Stomach smooth muscle (tissue), 2 donors: ENCODE measurements at regions not wholly inside any gene's neighbourhood (a gene's known extent, or its start where the extent isn't known, plus 50 kb on each side); places are given as distances from the start of the nearest gene placed in this dataset.

Experiments
- H3K27ac ChIP-seq: one replicate; pipeline ENCODE4 v1.7.0; 2013; ENCODE audit warnings: mild to moderate bottlenecking, low read length, inconsistent platforms
- H3K27me3 ChIP-seq, 2 donors: one replicate each; pipeline ENCODE4 v1.7.0; 2013; ENCODE audit warnings: low read length in 2 of 2; ENCODE audit not compliant: insufficient read depth in 2 of 2, control insufficient read depth in 1 of 2
- H3K36me3 ChIP-seq, 2 donors: one replicate each; pipeline ENCODE4 v1.7.0; 2013; ENCODE audit warnings: low read length in 2 of 2; ENCODE audit not compliant: control insufficient read depth in 2 of 2, insufficient read depth in 2 of 2
- H3K4me1 ChIP-seq: one replicate; pipeline ENCODE4 v1.7.0; 2013; ENCODE audit warnings: low read length; ENCODE audit not compliant: control insufficient read depth, insufficient read depth
- H3K4me3 ChIP-seq, 2 donors: one replicate each; pipeline ENCODE4 v1.7.0; 2013; ENCODE audit warnings: low read length in 2 of 2
- H3K9ac ChIP-seq, 2 donors: one replicate each; pipeline ENCODE4 v1.7.0; 2013; ENCODE audit warnings: low read length in 2 of 2, mild to moderate bottlenecking in 1 of 2
- H3K9me3 ChIP-seq, 2 donors: one replicate each; pipeline ENCODE4 v1.7.0; 2013; ENCODE audit warnings: low read length in 2 of 2; ENCODE audit not compliant: control insufficient read depth in 2 of 2
- donor health status: healthy.
- donor health status: Pancreatic carcinoma.

GRCh38 chr18:35770376-35771014 is 189.0 kb downstream of the GALNT1 start:
- no peak overlapping the region for H3K4me3 ChIP-seq
- no peak overlapping the region for H3K9ac ChIP-seq
- no peaks in the 10 kb centered on the region for H3K9me3 ChIP-seq
- no peak overlapping the region for H3K27ac ChIP-seq
- H3K36me3 ChIP-seq = no peaks in the 10 kb centered on the region
- H3K27me3 ChIP-seq = no peaks in the 10 kb centered on the region
- no peaks in the 10 kb centered on the region for H3K4me1 ChIP-seq

- H3K36me3 ChIP-seq = no peaks in the 10 kb centered on the region
Observed at GRCh38 chr18:35771172-35771571, 189.6 kb downstream of the GALNT1 start.

DNA sequence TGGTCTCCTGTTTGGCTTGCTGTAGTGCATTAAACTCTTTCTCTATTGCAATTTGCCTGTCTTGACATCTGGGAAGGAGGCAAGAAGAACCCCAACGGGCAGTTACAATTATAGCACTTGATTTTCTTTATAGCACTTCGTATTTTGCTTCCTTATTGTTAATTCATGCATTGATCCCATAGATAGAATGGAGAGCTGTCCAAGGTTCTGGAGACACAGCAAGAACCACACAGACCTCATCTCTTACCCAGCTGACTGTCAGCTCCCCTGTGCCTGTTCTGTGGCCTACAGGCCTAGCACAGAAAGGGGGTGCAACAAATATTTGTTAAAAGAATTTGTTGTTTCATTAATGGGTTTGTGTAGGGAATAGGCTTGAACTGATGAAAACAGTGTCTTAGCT is 194.3 kb downstream of the GALNT1 start:
- H3K4me3 ChIP-seq = no peak overlapping the region
- H3K4me1 ChIP-seq = no peaks in the 10 kb centered on the region
- no peak overlapping the region for H3K27ac ChIP-seq
- no peaks in the 10 kb centered on the region for H3K36me3 ChIP-seq
- no peaks in the 10 kb centered on the region for H3K27me3 ChIP-seq
- H3K9me3 ChIP-seq = no peaks in the 10 kb centered on the region
- no peak overlapping the region for H3K9ac ChIP-seq

More at GRCh38 chr18:35771172-35771571, 189.6 kb downstream of the GALNT1 start:
- H3K9ac ChIP-seq = no peak overlapping the region
- H3K27ac ChIP-seq = no peak overlapping the region
- H3K9me3 ChIP-seq = no peaks in the 10 kb centered on the region
- H3K27me3 ChIP-seq = no peaks in the 10 kb centered on the region
- H3K4me3 ChIP-seq = no peak overlapping the region
- H3K4me1 ChIP-seq = no peaks in the 10 kb centered on the region

- no peak overlapping the region for H3K4me3 ChIP-seq
- no peak overlapping the region for H3K27ac ChIP-seq
- no peaks in the 10 kb centered on the region for H3K4me1 ChIP-seq
- no peaks in the 10 kb centered on the region for H3K9me3 ChIP-seq
- H3K27me3 ChIP-seq = no peaks in the 10 kb centered on the region
- H3K36me3 ChIP-seq = no peaks in the 10 kb centered on the region
- H3K9ac ChIP-seq = no peak overlapping the region
Observed at GRCh38 chr18:35776473-35776872, 194.9 kb downstream of the GALNT1 start.

DNA sequence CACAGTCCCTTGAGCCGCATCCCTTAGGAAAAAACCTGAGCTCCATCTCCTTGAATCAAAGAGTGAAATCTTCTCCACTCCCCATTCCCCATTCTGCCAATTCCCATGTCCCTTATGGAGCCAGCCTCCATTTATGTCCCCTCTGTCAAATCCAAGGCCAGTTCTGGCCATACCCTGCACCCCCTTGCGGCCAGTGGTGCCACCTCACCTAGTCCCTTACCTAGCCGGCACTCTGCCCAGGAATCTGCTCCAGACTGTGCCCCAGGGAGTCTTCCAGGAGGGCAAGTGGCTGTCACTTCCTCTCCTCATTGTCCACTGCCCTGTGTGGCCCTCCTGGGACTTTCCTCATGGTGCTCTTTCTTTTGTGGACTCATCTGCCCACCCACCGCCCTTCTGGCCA is 195.4 kb upstream of the RMP24 start:
- no peaks in the 10 kb centered on the region for H3K36me3 ChIP-seq
- no peaks in the 10 kb centered on the region for H3K27me3 ChIP-seq
- H3K27ac ChIP-seq = no peak overlapping the region
- H3K4me1 ChIP-seq = no peaks in the 10 kb centered on the region
- no peak overlapping the region for H3K9ac ChIP-seq
- no peak overlapping the region for H3K4me3 ChIP-seq
- H3K9me3 ChIP-seq = no peaks in the 10 kb centered on the region

DNA sequence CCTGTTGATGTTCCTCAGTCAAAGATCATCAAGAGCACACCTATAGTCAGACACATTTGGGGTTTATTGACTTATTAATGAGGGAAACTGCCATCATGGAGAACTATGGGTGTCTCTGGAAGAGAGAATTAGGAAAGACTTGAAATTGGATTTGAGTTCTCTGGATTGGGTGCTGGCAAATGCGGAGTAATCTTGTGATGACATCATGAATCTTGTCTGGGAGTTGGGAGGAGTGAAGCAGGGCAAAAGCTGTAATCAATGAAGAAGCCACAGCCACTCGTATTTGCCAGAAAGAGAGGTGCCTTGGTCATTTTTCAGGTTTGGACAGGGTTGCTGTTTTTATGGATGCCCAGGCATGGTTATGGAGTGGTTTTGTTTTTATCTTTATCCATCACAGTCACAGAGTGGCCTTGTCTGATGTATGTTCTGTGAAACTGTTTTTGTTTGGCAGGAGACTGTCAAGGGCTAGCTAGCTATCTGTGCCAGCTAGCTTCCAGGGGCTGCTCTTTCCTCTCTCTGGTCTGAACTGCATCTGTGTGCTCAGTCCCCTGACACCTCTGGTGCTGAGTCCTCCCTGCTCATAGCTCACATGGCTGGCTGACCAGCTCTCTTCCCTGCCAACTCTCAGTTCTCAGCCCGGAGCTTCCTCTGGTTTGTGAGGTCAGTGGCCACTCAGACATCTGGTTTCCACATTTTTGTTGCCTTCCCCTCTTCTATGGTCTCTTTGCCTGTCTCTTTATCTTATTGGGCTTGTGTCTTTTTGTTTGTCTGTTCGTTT is 193.4 kb upstream of the RMP24 start:
- Histone ChIP-seq H3K36me3 (no peaks in the 10 kb centered on the region), H3K9ac (no peak overlapping the region), H3K27me3 (no peaks in the 10 kb centered on the region), H3K9me3 (no peaks in the 10 kb centered on the region), H3K4me1 (no peaks in the 10 kb centered on the region), H3K4me3 (no peak overlapping the region), H3K27ac (no peak overlapping the region)

GRCh38 chr18:35780937-35781336 is 191.5 kb upstream of the RMP24 start:
- Histone ChIP-seq H3K27me3 (no peaks in the 10 kb centered on the region), H3K4me3 (no peak overlapping the region), H3K9me3 (no peaks in the 10 kb centered on the region), H3K4me1 (no peaks in the 10 kb centered on the region), H3K36me3 (no peaks in the 10 kb centered on the region), H3K9ac (no peak overlapping the region), H3K27ac (no peak overlapping the region)

DNA sequence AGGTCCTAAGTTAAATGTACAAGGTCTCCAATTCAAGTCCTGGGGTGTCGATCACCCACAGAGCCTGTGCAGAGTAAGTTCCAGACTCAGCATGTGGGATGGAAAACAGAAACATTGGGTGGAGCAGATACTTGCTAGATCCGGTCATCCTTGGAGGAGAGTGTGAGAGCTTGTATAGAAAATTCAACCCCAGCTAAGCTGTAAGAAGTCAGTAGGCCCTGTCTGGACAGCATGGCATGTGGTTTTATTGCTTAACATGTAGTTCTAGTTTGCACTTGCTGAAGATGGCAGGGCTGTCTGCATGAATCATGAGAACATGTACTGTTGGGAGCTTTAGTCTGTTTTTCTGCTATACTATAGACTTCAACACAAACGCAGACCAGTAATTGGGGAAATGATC is 189.6 kb upstream of the RMP24 start:
- no peaks in the 10 kb centered on the region for H3K9me3 ChIP-seq
- H3K4me1 ChIP-seq = no peaks in the 10 kb centered on the region
- H3K9ac ChIP-seq = no peak overlapping the region
- H3K27ac ChIP-seq = no peak overlapping the region
- no peaks in the 10 kb centered on the region for H3K27me3 ChIP-seq
- H3K4me3 ChIP-seq = no peak overlapping the region
- no peaks in the 10 kb centered on the region for H3K36me3 ChIP-seq

DNA sequence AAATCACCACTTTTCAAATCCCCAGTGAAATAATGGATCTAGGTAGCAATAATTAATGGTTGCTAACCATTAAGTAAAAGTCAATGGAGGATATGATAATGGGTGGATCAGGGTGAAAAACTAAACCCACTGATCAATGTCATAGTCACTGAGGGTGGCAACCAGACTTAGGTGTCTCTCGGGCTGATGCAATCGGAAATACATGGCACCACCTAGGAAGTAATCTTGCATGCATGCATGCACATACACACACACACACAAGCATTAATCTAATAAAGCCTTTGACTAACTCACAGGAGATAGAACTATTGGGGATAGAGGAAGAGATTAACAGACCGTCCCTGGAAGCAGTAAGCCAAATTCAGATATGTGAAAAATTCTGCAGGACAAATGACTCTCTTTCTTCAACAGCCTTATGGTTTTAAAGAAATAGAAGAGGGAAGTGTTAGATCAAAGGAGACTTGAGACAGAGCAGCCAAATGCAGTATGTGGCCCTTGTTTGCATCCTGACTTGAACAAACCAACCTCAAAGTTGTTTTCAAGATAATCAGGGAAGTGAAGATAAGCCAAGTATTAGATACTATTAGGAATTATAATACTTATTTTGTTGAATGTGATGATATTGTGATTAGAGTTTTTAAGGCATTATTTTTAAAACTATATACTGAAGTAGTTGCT is 186.0 kb upstream of the RMP24 start:
- Histone ChIP-seq H3K36me3 (no peaks in the 10 kb centered on the region), H3K9ac (no peak overlapping the region), H3K27me3 (no peaks in the 10 kb centered on the region), H3K4me3 (no peak overlapping the region), H3K9me3 (no peaks in the 10 kb centered on the region), H3K4me1 (no peaks in the 10 kb centered on the region), H3K27ac (no peak overlapping the region)

GRCh38 chr18:35789543-35789942 is 182.9 kb upstream of the RMP24 start:
- Histone ChIP-seq H3K4me1 (no peaks in the 10 kb centered on the region), H3K27ac (no peak overlapping the region), H3K27me3 (no peaks in the 10 kb centered on the region), H3K36me3 (no peaks in the 10 kb centered on the region), H3K9ac (no peak overlapping the region), H3K4me3 (no peak overlapping the region), H3K9me3 (no peaks in the 10 kb centered on the region)

DNA sequence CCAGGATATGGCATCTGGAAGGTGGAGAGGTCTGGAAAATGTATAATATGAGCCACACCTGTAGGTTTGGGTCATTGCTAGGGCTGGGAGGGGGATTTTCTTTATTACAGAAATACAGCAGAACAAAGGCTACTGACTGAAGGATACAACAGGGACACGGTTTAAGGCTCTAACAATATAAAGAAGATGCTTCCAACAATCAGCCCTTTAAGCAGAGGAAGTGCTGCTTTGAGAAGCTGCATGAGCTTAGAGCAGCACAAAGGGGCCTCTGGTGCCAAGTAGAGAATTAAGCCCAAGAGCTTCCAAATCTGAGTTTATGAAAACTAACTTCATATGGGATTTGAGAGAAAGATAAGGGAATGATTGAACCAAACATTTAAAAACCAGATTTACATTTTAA is 174.5 kb upstream of the RMP24 start:
- H3K4me3 ChIP-seq = no peak overlapping the region
- H3K9ac ChIP-seq = no peak overlapping the region
- H3K36me3 ChIP-seq = no peaks in the 10 kb centered on the region
- H3K9me3 ChIP-seq = no peaks in the 10 kb centered on the region
- H3K27me3 ChIP-seq = no peaks in the 10 kb centered on the region
- H3K4me1 ChIP-seq = no peaks in the 10 kb centered on the region
- no peak overlapping the region for H3K27ac ChIP-seq
